Neural cell (in vitro differentiated cells): ENCODE measurements at regions not wholly inside any gene's neighbourhood (a gene's known extent, or its start where the extent isn't known, plus 50 kb on each side); places are given as distances from the start of the nearest gene placed in this dataset.

Experiments
- MXI1 ChIP-seq: fragments of 450-650 bp; conservative IDR thresholded peaks from 2 replicates; pipeline ENCODE4 v1.6.1; 2014; ENCODE audit warnings: antibody characterized with exemption, mild to moderate bottlenecking; ENCODE audit not compliant: poor library complexity, severe bottlenecking
- REST ChIP-seq: IDR thresholded peaks from 2 replicates; pipeline ENCODE4 v1.6.1; 2012; ENCODE audit warnings: borderline replicate concordance

DNA sequence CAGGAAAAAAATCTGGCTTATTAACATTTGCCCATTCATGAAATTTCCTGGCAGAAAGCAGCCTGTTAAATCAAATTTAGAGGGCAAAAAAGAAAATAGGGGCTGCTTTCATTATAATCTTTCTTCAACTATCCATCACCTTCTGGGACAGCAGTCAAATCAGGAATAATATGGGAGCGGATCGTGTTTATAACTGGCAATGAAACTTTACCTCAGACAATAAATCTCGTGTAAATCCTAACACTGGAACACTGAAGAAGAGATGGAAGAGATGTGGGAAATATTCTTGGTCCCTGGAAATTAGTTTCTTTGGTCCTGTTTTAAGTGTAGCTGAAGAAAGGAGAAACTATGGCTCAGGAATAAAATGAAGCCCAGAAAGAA lies 77.5 kb upstream of the SERTAD2 start:
- TF ChIP-seq MXI1, result no peak
- TF ChIP-seq REST, result no peak
